Lower leg skin (tissue), 3 donors: ENCODE measurements at regions not wholly inside any gene's neighbourhood (a gene's known extent, or its start where the extent isn't known, plus 50 kb on each side); places are given as distances from the start of the nearest gene placed in this dataset.

Experiments used
- POLR2A ChIP-seq, 2 donors: fragments of 450-650 bp; IDR thresholded peaks; one replicate each; pipeline ENCODE4 v1.6.1; 2016 to 2017; ENCODE audit warnings: antibody characterized with exemption in 2 of 2, mild to moderate bottlenecking in 1 of 2, moderate library complexity in 1 of 2
- TF ChIP-seq, protein P1 (sequence below), 3 donors: fragments of 450-650 bp; IDR thresholded peaks; one replicate each; pipeline ENCODE4 v1.5.1; 2016; ENCODE audit warnings: antibody characterized with exemption in 3 of 3, mild to moderate bottlenecking in 3 of 3, moderate library complexity in 2 of 3

DNA sequence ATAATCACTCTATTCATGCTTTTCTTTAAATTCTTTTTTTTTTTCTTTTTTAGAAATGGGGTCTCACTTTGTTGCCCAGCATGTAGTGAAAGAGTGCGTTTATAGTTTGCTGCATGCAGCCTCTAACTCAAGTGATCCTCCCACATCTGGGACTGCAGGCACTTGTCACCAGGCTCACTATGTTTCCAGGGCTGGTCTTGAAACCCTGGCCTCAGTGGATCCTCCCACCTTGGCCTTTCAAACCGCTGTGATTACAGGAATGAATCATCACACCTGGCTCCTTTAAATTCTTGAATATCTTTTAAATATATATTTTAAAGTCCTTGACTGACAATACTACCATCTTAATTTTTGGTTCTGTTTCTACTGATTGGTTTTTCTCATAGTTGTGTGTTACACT is 591.6 kb upstream of the KCND2 start:
- TF ChIP-seq, protein P1, sequence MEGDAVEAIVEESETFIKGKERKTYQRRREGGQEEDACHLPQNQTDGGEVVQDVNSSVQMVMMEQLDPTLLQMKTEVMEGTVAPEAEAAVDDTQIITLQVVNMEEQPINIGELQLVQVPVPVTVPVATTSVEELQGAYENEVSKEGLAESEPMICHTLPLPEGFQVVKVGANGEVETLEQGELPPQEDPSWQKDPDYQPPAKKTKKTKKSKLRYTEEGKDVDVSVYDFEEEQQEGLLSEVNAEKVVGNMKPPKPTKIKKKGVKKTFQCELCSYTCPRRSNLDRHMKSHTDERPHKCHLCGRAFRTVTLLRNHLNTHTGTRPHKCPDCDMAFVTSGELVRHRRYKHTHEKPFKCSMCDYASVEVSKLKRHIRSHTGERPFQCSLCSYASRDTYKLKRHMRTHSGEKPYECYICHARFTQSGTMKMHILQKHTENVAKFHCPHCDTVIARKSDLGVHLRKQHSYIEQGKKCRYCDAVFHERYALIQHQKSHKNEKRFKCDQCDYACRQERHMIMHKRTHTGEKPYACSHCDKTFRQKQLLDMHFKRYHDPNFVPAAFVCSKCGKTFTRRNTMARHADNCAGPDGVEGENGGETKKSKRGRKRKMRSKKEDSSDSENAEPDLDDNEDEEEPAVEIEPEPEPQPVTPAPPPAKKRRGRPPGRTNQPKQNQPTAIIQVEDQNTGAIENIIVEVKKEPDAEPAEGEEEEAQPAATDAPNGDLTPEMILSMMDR (IDR thresholded peaks at IDR 0.05) = no peak
- TF ChIP-seq POLR2A (IDR thresholded peaks at IDR 0.05) = no peak
